ENCODE measurements at regions not wholly inside any gene's neighbourhood (a gene's known extent, or its start where the extent isn't known, plus 50 kb on each side); places are given as distances from the start of the nearest gene placed in this dataset.

GRCh38 chr3:70882104-70882503 lies 569.7 kb upstream of the MDFIC2 start:
- TF ChIP-seq CEBPB (IDR thresholded peaks at IDR 0.05) (no peak), EP300 (IDR thresholded peaks at IDR 0.05; ENCODE audit: borderline replicate concordance) (no peak), RAD21 (IDR thresholded peaks at IDR 0.05; ENCODE audit: low read depth) (no peak), REST (IDR thresholded peaks at IDR 0.05; ENCODE audit: low read depth) (no peak), TCF12 (IDR thresholded peaks at IDR 0.05; ENCODE audit: low read depth) (no peak), TAF1 (IDR thresholded peaks at IDR 0.05; ENCODE audit: low read depth) (no peak), ZBTB7A (IDR thresholded peaks at IDR 0.05; ENCODE audit: low read depth) (no peak)
